ENCODE measurements at regions not wholly inside any gene's neighbourhood (a gene's known extent, or its start where the extent isn't known, plus 50 kb on each side); places are given as distances from the start of the nearest gene placed in this dataset.
"Not testable (repeated sequence)": the region's sequence is repeated elsewhere in the genome, so short reads cannot be mapped to it uniquely, and the experiment has no call there.

- TF ChIP-seq MAX (IDR thresholded peaks at IDR 0.05; ENCODE audit: insufficient read depth, insufficient read length); CTCF (IDR thresholded peaks at IDR 0.05; ENCODE audit: extremely low read depth in 1 of 2, insufficient read depth in 1 of 2, low read depth in 1 of 2, low read length in 2 of 2); POLR2A (IDR thresholded peaks at IDR 0.05; ENCODE audit: low read depth, low read length); POLR2AphosphoS5 (IDR thresholded peaks at IDR 0.05; ENCODE audit: insufficient read depth, low read depth, low read length): not testable (repeated sequence)
These were observed 1146.2 kb upstream of the SEMA6A start for GRCh38 chr5:117720784-117721183.
